H1 (cell line): ENCODE measurements at regions not wholly inside any gene's neighbourhood (a gene's known extent, or its start where the extent isn't known, plus 50 kb on each side); places are given as distances from the start of the nearest gene placed in this dataset.

Experiments used
- CTCF ChIA-PET: fragments of 300-600 bp; sonication (Branson Sonifier 250); formaldehyde crosslinking; loops from one replicate; lab custom pipeline; 2021; ENCODE audit not compliant: partially characterized antibody; lab: Charles Lee
- POLR2A ChIA-PET: fragments of 300-600 bp; sonication (Branson Sonifier 250); formaldehyde crosslinking; loops from one replicate; lab custom pipeline; 2021; ENCODE audit warnings: inconsistent platforms; ENCODE audit not compliant: partially characterized antibody; lab: Charles Lee
- DNase-seq, 2 experiments: peaks; one replicate each; pipeline versions ENCODE4 v3.0.0 to v3.0.0-alpha.2; 2010 to 2022; ENCODE audit warnings: low spot score in 2 of 2, low read depth in 1 of 2, mixed read lengths in 1 of 2
- FAIRE-seq: peaks from 2 replicates; lab custom pipeline; 2011; peaks lifted over from hg19 to GRCh38; lab: Jason Lieb, UNC
- H2AFZ ChIP-seq: 2 replicates; pipeline ENCODE4 v1.8.1; 2012; ENCODE audit warnings: low read length, inconsistent platforms
- H2AK5ac ChIP-seq: 2 replicates; pipeline ENCODE4 v1.6.1; 2013; ENCODE audit warnings: low read depth, low read length
- H2BK120ac ChIP-seq: replicated peaks from 2 replicates; pipeline ENCODE3; 2013; ENCODE audit warnings: low read depth, low read length, inconsistent platforms
- H2BK12ac ChIP-seq: 2 replicates; pipeline ENCODE4 v1.6.1; 2013; ENCODE audit warnings: low read depth, low read length
- H2BK15ac ChIP-seq: 2 replicates; pipeline ENCODE4 v1.6.1; 2013; ENCODE audit warnings: low read length
- H2BK20ac ChIP-seq: 2 replicates; pipeline ENCODE4 v1.6.1; 2013; ENCODE audit warnings: low read length
- H2BK5ac ChIP-seq: 2 replicates; pipeline ENCODE4 v1.6.1; 2013; ENCODE audit warnings: low read depth, low read length
- H3K14ac ChIP-seq: 2 replicates; pipeline ENCODE4 v1.6.1; 2013; ENCODE audit warnings: inconsistent platforms; ENCODE audit not compliant: insufficient read length
- H3K18ac ChIP-seq: 2 replicates; pipeline ENCODE4 v1.6.1; 2013; ENCODE audit warnings: low read length; ENCODE audit errors: extremely low read depth
- H3K23ac ChIP-seq: 2 replicates; pipeline ENCODE4 v1.6.1; 2013; ENCODE audit warnings: inconsistent platforms; ENCODE audit not compliant: insufficient read length
- H3K23me2 ChIP-seq: 2 replicates; pipeline ENCODE4 v1.6.1; 2013; ENCODE audit warnings: low read depth, low read length
- H3K27ac ChIP-seq: 2 replicates; pipeline ENCODE4 v1.6.1; 2011; ENCODE audit warnings: low read depth, low read length, inconsistent platforms
- H3K27me3 ChIP-seq, 4 experiments: replicated peaks in 1 of 4; 1 replicate in 1 of 4; 2 replicates in 3 of 4; pipeline versions ENCODE4 v1.6.1 to v1.8.1; 2011 to 2013; ENCODE audit warnings: low read length in 3 of 4, mild to moderate bottlenecking in 3 of 4, inconsistent platforms in 2 of 4, mixed read lengths in 2 of 4, moderate library complexity in 1 of 4; ENCODE audit not compliant: control insufficient read depth in 3 of 4, insufficient read depth in 3 of 4; ENCODE audit errors: extremely low read depth in 1 of 4
- H3K36me3 ChIP-seq, 4 experiments: 2 replicates each; pipeline versions ENCODE4 v1.6.1 to v1.8.1; 2011 to 2013; ENCODE audit warnings: mild to moderate bottlenecking in 4 of 4, low read length in 3 of 4, moderate library complexity in 2 of 4, control low read depth in 1 of 4, inconsistent platforms in 1 of 4; ENCODE audit not compliant: insufficient read depth in 4 of 4, control insufficient read depth in 2 of 4
- H3K4ac ChIP-seq: replicated peaks from 2 replicates; pipeline ENCODE3; 2013; ENCODE audit warnings: low read length, low read depth, mixed read lengths, inconsistent platforms; ENCODE audit not compliant: insufficient read length
- H3K4me1 ChIP-seq, 4 experiments: replicated peaks in 1 of 4; 1 replicate in 1 of 4; 2 replicates in 3 of 4; pipeline versions ENCODE4 v1.6.1 to v1.8.1; 2011 to 2013; ENCODE audit warnings: low read length in 3 of 4, inconsistent platforms in 2 of 4, mixed read lengths in 1 of 4; ENCODE audit not compliant: insufficient read depth in 4 of 4, control insufficient read depth in 3 of 4
- H3K4me2 ChIP-seq, 2 experiments: 2 replicates each; pipeline versions ENCODE4 v1.6.1 to v1.8.1; 2011 to 2013; ENCODE audit warnings: low read depth in 2 of 2, low read length in 2 of 2, control low read depth in 1 of 2, inconsistent platforms in 1 of 2, mild to moderate bottlenecking in 1 of 2; ENCODE audit not compliant: insufficient read depth in 1 of 2
- H3K4me3 ChIP-seq, 4 experiments: fragments of 200-600, 300-600 bp in 1 of 4; sonication (generic), shearing (Covaris generic), sonication (Bioruptor Twin) in 1 of 4; 2 replicates each; pipeline versions ENCODE4 v1.5.1 to v1.8.1; 2011 to 2016; ENCODE audit warnings: low read length in 4 of 4, low read depth in 3 of 4, control low read depth in 2 of 4, inconsistent platforms in 2 of 4, mild to moderate bottlenecking in 2 of 4, mixed read lengths in 1 of 4, moderate library complexity in 1 of 4; ENCODE audit not compliant: insufficient read depth in 2 of 4; ENCODE audit errors: extremely low read depth in 1 of 4
- H3K56ac ChIP-seq: replicated peaks from 2 replicates; pipeline ENCODE3; 2013; ENCODE audit warnings: low read depth, mild to moderate bottlenecking, mixed read lengths, low read length, inconsistent platforms; ENCODE audit not compliant: insufficient read length
- H3K79me1 ChIP-seq: 2 replicates; pipeline ENCODE4 v1.6.1; 2013; ENCODE audit warnings: low read depth, low read length, control low read depth
- H3K79me2 ChIP-seq, 2 experiments: 2 replicates each; pipeline versions ENCODE4 v1.6.1 to v1.8.1; 2012 to 2013; ENCODE audit warnings: low read length in 2 of 2, mild to moderate bottlenecking in 2 of 2, inconsistent platforms in 1 of 2; ENCODE audit not compliant: insufficient read depth in 2 of 2, control insufficient read depth in 1 of 2
- H3K9ac ChIP-seq, 4 experiments: replicated peaks in 1 of 4; 1 replicate in 1 of 4; 2 replicates in 3 of 4; pipeline versions ENCODE4 v1.6.1 to v1.8.1; 2011 to 2013; ENCODE audit warnings: low read depth in 3 of 4, low read length in 3 of 4, control low read depth in 2 of 4, mild to moderate bottlenecking in 2 of 4, moderate library complexity in 2 of 4, inconsistent platforms in 1 of 4; ENCODE audit errors: extremely low read depth in 1 of 4
- H3K9me3 ChIP-seq, 2 experiments: 2 replicates each; pipeline versions ENCODE4 v1.6.1 to v1.8.1; 2012 to 2013; ENCODE audit warnings: mild to moderate bottlenecking in 2 of 2, moderate library complexity in 2 of 2, control low read depth in 1 of 2, inconsistent platforms in 1 of 2, low read depth in 1 of 2, low read length in 1 of 2, mixed read lengths in 1 of 2; ENCODE audit not compliant: insufficient read depth in 2 of 2
- H4K20me1 ChIP-seq, 2 experiments: replicated peaks in 1 of 2; 2 replicates each; pipeline versions ENCODE3 to v1.8.1; 2011 to 2013; ENCODE audit warnings: inconsistent platforms in 2 of 2, low read length in 2 of 2, mild to moderate bottlenecking in 1 of 2; ENCODE audit not compliant: insufficient read depth in 2 of 2, control insufficient read depth in 1 of 2
- H4K5ac ChIP-seq: 2 replicates; pipeline ENCODE4 v1.6.1; 2013; ENCODE audit warnings: low read length, low read depth, mixed read lengths, inconsistent platforms; ENCODE audit not compliant: insufficient read length
- H4K8ac ChIP-seq: 2 replicates; pipeline ENCODE4 v1.8.0; 2013; ENCODE audit warnings: mild to moderate bottlenecking, moderate library complexity, low read length, inconsistent platforms; ENCODE audit not compliant: insufficient read depth; ENCODE audit errors: extremely low read depth
- H4K91ac ChIP-seq: replicated peaks from 2 replicates; pipeline ENCODE3; 2013; ENCODE audit warnings: low read length, mixed read lengths, inconsistent platforms; ENCODE audit not compliant: insufficient read length
- HDAC6 ChIP-seq: IDR thresholded peaks from one replicate; pipeline ENCODE4 v1.7.1; 2012; ENCODE audit warnings: low read depth, mild to moderate bottlenecking, inconsistent platforms, low read length, moderate library complexity
- RBBP5 ChIP-seq: IDR thresholded peaks from 2 replicates; pipeline ENCODE4 v1.7.1; 2012; ENCODE audit warnings: low read depth, mild to moderate bottlenecking, inconsistent platforms, low read length, moderate library complexity, borderline replicate concordance
- SIX5 ChIP-seq: IDR thresholded peaks from 2 replicates; pipeline ENCODE4 v1.6.1; 2011; ENCODE audit warnings: mild to moderate bottlenecking, low read depth, low read length

GRCh38 chr7:84638339-84638697 lies 443.7 kb upstream of the SEMA3A start:
- H3K23ac ChIP-seq = no peak overlapping the region
- no peak overlapping the region for H3K27ac ChIP-seq
- no peaks in the 10 kb centered on the region; a peak in 1 of 4 replicates for H3K9me3 ChIP-seq
- no peak overlapping the region for H2BK20ac ChIP-seq
- ChIA-PET POLR2A (interaction anchor here (0.6 kb wide), 1 partner anchor 538 kb away, joined by 3 read pairs; no protein-coding TSS in a partner anchor), CTCF (interaction anchor here (1.0 to 1.6 kb wide), 2 partner anchors 698 to 701 kb away, joined by 3 read pairs; no protein-coding TSS in a partner anchor)
- H4K8ac ChIP-seq = no peak overlapping the region
- no peak overlapping the region for H2AFZ ChIP-seq
- H3K23me2 ChIP-seq = no peaks in the 10 kb centered on the region
- no peaks in the 10 kb centered on the region for H3K79me1 ChIP-seq
- no peak overlapping the region for H3K4ac ChIP-seq
- H3K14ac ChIP-seq = no peak overlapping the region
- FAIRE-seq = no peak
- no peak for DNase-seq
- H4K91ac ChIP-seq = no peak overlapping the region
- H2AK5ac ChIP-seq = no peak overlapping the region
- H3K9ac ChIP-seq = no peak overlapping the region
- H3K18ac ChIP-seq = no peak overlapping the region
- H2BK15ac ChIP-seq = no peak overlapping the region
- no peaks in the 10 kb centered on the region for H3K27me3 ChIP-seq
- H2BK5ac ChIP-seq = no peak overlapping the region
- H3K4me3 ChIP-seq = no peak overlapping the region
- no peaks in the 10 kb centered on the region for H3K36me3 ChIP-seq
- H3K56ac ChIP-seq = no peak overlapping the region
- H2BK12ac ChIP-seq = no peak overlapping the region
- no peak overlapping the region for H4K5ac ChIP-seq
- H3K4me2 ChIP-seq = no peak overlapping the region
- no peaks in the 10 kb centered on the region for H4K20me1 ChIP-seq
- H3K4me1 ChIP-seq = peaks cover 0 to 7% (median 2%) of the 10 kb centered on the region in 4 experiments; a peak in 4 of 7 replicates
- H2BK120ac ChIP-seq = no peak overlapping the region
- H3K79me2 ChIP-seq = no peaks in the 10 kb centered on the region
- TF ChIP-seq RBBP5 (no peak), HDAC6 (no peak), SIX5 (no peak)
